ENCODE measurements at regions not wholly inside any gene's neighbourhood (a gene's known extent, or its start where the extent isn't known, plus 50 kb on each side); places are given as distances from the start of the nearest gene placed in this dataset.

DNA sequence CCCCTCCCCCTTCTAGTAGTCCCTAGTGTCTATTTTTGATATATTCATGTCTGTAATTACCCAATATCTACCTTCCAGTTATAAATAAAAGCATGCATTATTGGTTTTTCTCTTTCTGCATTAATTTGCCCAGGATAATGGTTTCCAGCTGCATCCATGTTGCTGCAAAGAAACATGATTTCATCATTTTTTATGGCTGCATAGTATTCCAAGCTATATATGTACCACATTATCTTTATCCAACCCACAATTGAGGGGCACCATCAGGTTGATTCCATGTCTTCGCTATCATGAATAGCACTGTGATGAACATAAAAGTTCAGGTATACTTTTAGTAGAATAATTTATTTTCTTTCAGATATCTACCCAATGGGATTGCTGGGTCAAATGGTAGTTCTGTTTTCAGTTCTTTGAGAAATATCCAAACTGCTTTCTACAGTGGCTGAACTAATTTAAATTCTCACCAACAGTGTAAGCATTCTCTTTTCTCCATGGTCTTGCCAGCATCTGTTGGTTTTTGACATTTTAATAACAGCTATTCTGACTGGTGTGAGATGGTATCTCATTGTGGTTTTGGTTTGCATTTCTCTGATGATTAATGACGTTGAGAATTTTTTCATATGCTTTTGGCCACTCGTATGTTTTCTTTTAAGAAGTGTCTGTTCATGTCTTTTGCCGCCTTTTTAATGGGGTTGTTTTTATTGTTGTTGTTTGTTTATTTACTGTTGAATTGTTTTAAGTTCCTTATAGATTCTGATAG is 746.1 kb upstream of the MEF2C start:
- no peaks in the 10 kb centered on the region for H3K36me3 ChIP-seq (ENCODE audit: insufficient read depth, low read length)
- H3F3A ChIP-seq (ENCODE audit: insufficient read depth, low read length, poor library complexity, severe bottlenecking) = no peaks in the 10 kb centered on the region
- H3K27ac ChIP-seq (ENCODE audit: low read length) = no peak overlapping the region
- H3K4me3 ChIP-seq (ENCODE audit: low read length) = no peak overlapping the region
- H3K9me2 ChIP-seq (ENCODE audit: insufficient read depth, low read length) = no peaks in the 10 kb centered on the region
- H3K9me3 ChIP-seq (ENCODE audit: low read length) = no peaks in the 10 kb centered on the region
- H4K20me1 ChIP-seq (ENCODE audit: insufficient read depth) = no peaks in the 10 kb centered on the region
- no peak overlapping the region for H3K4me2 ChIP-seq (ENCODE audit: low read length)
- no peaks in the 10 kb centered on the region for H3K27me3 ChIP-seq (ENCODE audit: insufficient read depth, low read depth, low read length)
- TF ChIP-seq POLR2AphosphoS5 (IDR thresholded peaks at IDR 0.05) = no peak
- no peak for TF ChIP-seq EP300 (conservative IDR thresholded peaks at IDR 0.05; ENCODE audit: poor library complexity, severe bottlenecking)
- no peak for TF ChIP-seq EZH2 (IDR thresholded peaks at IDR 0.05; ENCODE audit: borderline replicate concordance, insufficient read depth, low read length, poor library complexity, severe bottlenecking)
- no peaks in the 10 kb centered on the region for H3K79me2 ChIP-seq (replicated peaks; ENCODE audit: insufficient read depth, low read length)
- no peak overlapping the region for H2AFZ ChIP-seq (ENCODE audit: low read depth, low read length)
- no peak overlapping the region for H3K9ac ChIP-seq (ENCODE audit: low read length)

DNA sequence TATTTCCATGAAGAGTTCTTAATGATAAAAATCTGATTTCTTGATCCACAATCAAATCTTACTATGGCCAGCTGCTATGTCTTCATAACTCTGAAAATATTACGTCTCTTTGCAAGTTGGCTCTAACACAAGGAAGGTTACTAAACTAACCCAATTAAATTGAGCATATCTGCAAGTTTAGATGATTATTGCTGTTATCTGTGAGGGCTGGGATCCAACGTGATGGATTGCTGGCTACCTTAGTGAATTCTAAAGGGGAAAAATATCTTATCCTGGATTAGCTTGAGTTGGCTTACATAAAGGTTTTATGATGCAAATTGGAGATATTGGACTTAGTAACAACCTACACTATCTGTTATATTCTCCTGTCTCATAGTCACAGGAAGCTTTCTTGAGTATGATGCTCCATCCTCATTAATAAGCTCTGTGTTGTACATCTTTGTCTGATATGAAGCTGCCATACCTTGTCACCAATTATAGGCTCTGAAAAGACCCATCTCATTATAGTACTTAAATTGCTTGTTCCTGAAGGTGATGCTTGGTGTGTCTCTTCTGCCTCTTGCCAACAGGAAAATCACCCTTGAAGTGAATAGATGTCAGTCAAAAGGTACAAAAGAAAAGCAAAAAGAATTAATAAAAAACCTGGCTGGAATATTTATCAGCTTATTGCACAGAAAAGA is 733.0 kb upstream of the MEF2C start:
- peak overlapping the region; percentile 22 for H3K4me2 ChIP-seq (ENCODE audit: low read length)
- H2AFZ ChIP-seq (ENCODE audit: low read depth, low read length) = no peak overlapping the region
- peak overlapping the region; percentile 39 for H3K4me3 ChIP-seq (ENCODE audit: low read length)
- no peaks in the 10 kb centered on the region for H3K9me2 ChIP-seq (ENCODE audit: insufficient read depth, low read length)
- no peaks in the 10 kb centered on the region for H3K27me3 ChIP-seq (ENCODE audit: insufficient read depth, low read depth, low read length)
- TF ChIP-seq POLR2AphosphoS5 (IDR thresholded peaks at IDR 0.05) (peak; percentile 73), EP300 (conservative IDR thresholded peaks at IDR 0.05; ENCODE audit: poor library complexity, severe bottlenecking) (peak; percentile 97), TAF1 (IDR thresholded peaks at IDR 0.05; ENCODE audit: low read depth) (no peak), SMC3 (conservative IDR thresholded peaks at IDR 0.05; ENCODE audit: poor library complexity) (no peak), MXI1 (conservative IDR thresholded peaks at IDR 0.05; ENCODE audit: poor library complexity, severe bottlenecking) (no peak), RAD21 (conservative IDR thresholded peaks at IDR 0.05) (no peak), EZH2 (IDR thresholded peaks at IDR 0.05; ENCODE audit: borderline replicate concordance, insufficient read depth, low read length, poor library complexity, severe bottlenecking) (no peak)
- TF ChIP-seq, protein P1, sequence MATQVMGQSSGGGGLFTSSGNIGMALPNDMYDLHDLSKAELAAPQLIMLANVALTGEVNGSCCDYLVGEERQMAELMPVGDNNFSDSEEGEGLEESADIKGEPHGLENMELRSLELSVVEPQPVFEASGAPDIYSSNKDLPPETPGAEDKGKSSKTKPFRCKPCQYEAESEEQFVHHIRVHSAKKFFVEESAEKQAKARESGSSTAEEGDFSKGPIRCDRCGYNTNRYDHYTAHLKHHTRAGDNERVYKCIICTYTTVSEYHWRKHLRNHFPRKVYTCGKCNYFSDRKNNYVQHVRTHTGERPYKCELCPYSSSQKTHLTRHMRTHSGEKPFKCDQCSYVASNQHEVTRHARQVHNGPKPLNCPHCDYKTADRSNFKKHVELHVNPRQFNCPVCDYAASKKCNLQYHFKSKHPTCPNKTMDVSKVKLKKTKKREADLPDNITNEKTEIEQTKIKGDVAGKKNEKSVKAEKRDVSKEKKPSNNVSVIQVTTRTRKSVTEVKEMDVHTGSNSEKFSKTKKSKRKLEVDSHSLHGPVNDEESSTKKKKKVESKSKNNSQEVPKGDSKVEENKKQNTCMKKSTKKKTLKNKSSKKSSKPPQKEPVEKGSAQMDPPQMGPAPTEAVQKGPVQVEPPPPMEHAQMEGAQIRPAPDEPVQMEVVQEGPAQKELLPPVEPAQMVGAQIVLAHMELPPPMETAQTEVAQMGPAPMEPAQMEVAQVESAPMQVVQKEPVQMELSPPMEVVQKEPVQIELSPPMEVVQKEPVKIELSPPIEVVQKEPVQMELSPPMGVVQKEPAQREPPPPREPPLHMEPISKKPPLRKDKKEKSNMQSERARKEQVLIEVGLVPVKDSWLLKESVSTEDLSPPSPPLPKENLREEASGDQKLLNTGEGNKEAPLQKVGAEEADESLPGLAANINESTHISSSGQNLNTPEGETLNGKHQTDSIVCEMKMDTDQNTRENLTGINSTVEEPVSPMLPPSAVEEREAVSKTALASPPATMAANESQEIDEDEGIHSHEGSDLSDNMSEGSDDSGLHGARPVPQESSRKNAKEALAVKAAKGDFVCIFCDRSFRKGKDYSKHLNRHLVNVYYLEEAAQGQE (IDR thresholded peaks at IDR 0.05; ENCODE audit: borderline replicate concordance) = peak; percentile 27
- TF ChIP-seq, protein P2, sequence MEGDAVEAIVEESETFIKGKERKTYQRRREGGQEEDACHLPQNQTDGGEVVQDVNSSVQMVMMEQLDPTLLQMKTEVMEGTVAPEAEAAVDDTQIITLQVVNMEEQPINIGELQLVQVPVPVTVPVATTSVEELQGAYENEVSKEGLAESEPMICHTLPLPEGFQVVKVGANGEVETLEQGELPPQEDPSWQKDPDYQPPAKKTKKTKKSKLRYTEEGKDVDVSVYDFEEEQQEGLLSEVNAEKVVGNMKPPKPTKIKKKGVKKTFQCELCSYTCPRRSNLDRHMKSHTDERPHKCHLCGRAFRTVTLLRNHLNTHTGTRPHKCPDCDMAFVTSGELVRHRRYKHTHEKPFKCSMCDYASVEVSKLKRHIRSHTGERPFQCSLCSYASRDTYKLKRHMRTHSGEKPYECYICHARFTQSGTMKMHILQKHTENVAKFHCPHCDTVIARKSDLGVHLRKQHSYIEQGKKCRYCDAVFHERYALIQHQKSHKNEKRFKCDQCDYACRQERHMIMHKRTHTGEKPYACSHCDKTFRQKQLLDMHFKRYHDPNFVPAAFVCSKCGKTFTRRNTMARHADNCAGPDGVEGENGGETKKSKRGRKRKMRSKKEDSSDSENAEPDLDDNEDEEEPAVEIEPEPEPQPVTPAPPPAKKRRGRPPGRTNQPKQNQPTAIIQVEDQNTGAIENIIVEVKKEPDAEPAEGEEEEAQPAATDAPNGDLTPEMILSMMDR (IDR thresholded peaks at IDR 0.05; ENCODE audit: poor library complexity, severe bottlenecking) = no peak
- no peak overlapping the region for H3K9ac ChIP-seq (ENCODE audit: low read length)
- no peaks in the 10 kb centered on the region for H3K9me3 ChIP-seq (ENCODE audit: low read length)
- H3K79me2 ChIP-seq (replicated peaks; ENCODE audit: insufficient read depth, low read length) = no peaks in the 10 kb centered on the region
- no peaks in the 10 kb centered on the region for H4K20me1 ChIP-seq (ENCODE audit: insufficient read depth)
- H3F3A ChIP-seq (ENCODE audit: insufficient read depth, low read length, poor library complexity, severe bottlenecking) = no peaks in the 10 kb centered on the region
- H3K27ac ChIP-seq (ENCODE audit: low read length) = peak overlapping the region; percentile 55
- no peaks in the 10 kb centered on the region for H3K36me3 ChIP-seq (ENCODE audit: insufficient read depth, low read length)

Data from neural cell (in vitro differentiated cells).